ENCODE measurements at regions not wholly inside any gene's neighbourhood (a gene's known extent, or its start where the extent isn't known, plus 50 kb on each side); places are given as distances from the start of the nearest gene placed in this dataset.

DNA sequence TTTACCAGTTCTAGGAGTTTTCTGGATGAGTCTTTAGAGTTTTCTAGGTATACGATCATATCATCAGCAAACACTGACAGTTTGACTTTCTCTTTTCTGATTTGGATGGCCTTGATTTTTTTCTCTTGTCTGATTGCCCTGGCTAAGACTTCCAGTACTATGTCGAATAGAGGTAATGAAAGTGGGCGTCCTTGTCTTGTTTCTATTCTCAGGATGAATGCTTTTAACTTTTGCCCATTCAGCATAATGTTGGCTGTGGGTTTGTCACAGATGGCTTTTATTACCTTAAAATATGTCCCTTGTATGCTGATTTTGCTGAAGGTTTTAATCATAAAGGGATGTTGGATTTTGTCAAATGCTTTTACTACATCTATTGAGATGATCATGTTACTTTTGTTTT lies 223.2 kb upstream of the COBL start:
- no peak overlapping the region for H3K4me3 ChIP-seq (ENCODE audit: insufficient read depth, low read length, poor library complexity, severe bottlenecking)
- H4K20me1 ChIP-seq (ENCODE audit: low read depth, low read length), result no peaks in the 10 kb centered on the region
- no peaks in the 10 kb centered on the region for H3F3A ChIP-seq (ENCODE audit: insufficient read depth)
- H3K9me2 ChIP-seq (replicated peaks; ENCODE audit: insufficient read depth, low read length), result peaks cover 5% of the 10 kb centered on the region; the same call in 1 of the 2 replicates
- H3K36me3 ChIP-seq (ENCODE audit: low read length), result no peaks in the 10 kb centered on the region
- H3K79me2 ChIP-seq (ENCODE audit: insufficient read depth, low read length), result no peaks in the 10 kb centered on the region
- H3K27me3 ChIP-seq (ENCODE audit: low read length), result no peaks in the 10 kb centered on the region
- TF ChIP-seq EZH2phosphoT487 (conservative IDR thresholded peaks at IDR 0.05; ENCODE audit: low read length), result no peak
- no peak for TF ChIP-seq CTCF (IDR thresholded peaks at IDR 0.05; ENCODE audit: insufficient read depth, low read length, poor library complexity, severe bottlenecking)
- H3K9me3 ChIP-seq (ENCODE audit: insufficient read depth, low read length), result no peaks in the 10 kb centered on the region
- no peak overlapping the region for H3K9ac ChIP-seq (ENCODE audit: low read length)
- no peak overlapping the region for H2AFZ ChIP-seq (ENCODE audit: low read depth, low read length, severe bottlenecking)
- no peak overlapping the region for H3K4me2 ChIP-seq (ENCODE audit: low read depth, low read length, poor library complexity, severe bottlenecking)
- H3K27ac ChIP-seq (ENCODE audit: low read depth, low read length), result no peak overlapping the region

- Histone ChIP-seq H3K9ac (ENCODE audit: low read length) (no peak overlapping the region), H4K20me1 (ENCODE audit: low read depth, low read length) (no peaks in the 10 kb centered on the region), H3K4me2 (ENCODE audit: low read depth, low read length, poor library complexity, severe bottlenecking) (no peak overlapping the region)
Measured at GRCh38 chr7:51528172-51528571, 211.6 kb upstream of the COBL start.

DNA sequence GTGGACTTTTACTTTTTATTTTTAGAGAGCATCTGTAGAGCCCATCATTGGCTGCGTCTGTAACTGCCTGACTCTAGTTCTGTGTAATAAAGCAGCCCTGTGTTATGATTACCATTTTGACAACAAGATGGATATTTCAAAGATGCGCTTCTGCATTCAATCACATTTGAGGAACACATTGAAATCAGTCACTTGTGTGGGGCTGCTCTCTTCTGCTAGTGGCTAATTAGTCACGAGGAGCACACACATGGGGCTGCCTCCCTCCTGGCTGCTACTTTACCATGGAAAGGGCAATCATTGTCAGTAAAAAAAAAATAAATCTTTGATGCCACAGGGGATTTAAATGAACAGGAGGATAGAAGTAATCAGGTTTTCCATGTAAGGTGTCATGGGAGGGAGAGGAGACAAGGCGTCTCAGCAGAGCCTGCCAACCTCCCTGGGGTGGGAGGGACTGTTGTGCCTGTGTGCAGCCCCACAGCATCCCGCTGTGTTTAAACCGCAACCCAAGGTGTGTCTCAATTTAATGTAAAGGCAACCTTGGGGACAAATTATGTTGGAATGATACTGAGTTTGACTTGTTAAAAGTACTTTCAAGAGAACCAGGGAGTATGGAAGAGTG lies 205.2 kb upstream of the COBL start:
- H4K20me1 ChIP-seq (ENCODE audit: low read depth, low read length), result no peaks in the 10 kb centered on the region
- no peak overlapping the region for H3K4me2 ChIP-seq (ENCODE audit: low read depth, low read length, poor library complexity, severe bottlenecking)
- TF ChIP-seq EZH2phosphoT487 (conservative IDR thresholded peaks at IDR 0.05; ENCODE audit: low read length) (no peak), CTCF (IDR thresholded peaks at IDR 0.05; ENCODE audit: insufficient read depth, low read length, poor library complexity, severe bottlenecking) (no peak)
- no peaks in the 10 kb centered on the region for H3K9me3 ChIP-seq (ENCODE audit: insufficient read depth, low read length)
- H3K9ac ChIP-seq (ENCODE audit: low read length), result no peak overlapping the region
- H3K4me3 ChIP-seq (ENCODE audit: insufficient read depth, low read length, poor library complexity, severe bottlenecking), result no peak overlapping the region
- no peaks in the 10 kb centered on the region for H3K9me2 ChIP-seq (replicated peaks; ENCODE audit: insufficient read depth, low read length)
- H3F3A ChIP-seq (ENCODE audit: insufficient read depth), result no peaks in the 10 kb centered on the region
- no peak overlapping the region for H2AFZ ChIP-seq (ENCODE audit: low read depth, low read length, severe bottlenecking)
- H3K36me3 ChIP-seq (ENCODE audit: low read length), result no peaks in the 10 kb centered on the region
- H3K79me2 ChIP-seq (ENCODE audit: insufficient read depth, low read length), result no peaks in the 10 kb centered on the region
- H3K27ac ChIP-seq (ENCODE audit: low read depth, low read length), result no peak overlapping the region
- no peaks in the 10 kb centered on the region for H3K27me3 ChIP-seq (ENCODE audit: low read length)

More at GRCh38 chr7:51528172-51528571, 211.6 kb upstream of the COBL start:
- no peak for TF ChIP-seq CTCF (IDR thresholded peaks at IDR 0.05; ENCODE audit: insufficient read depth, low read length, poor library complexity, severe bottlenecking)
- no peak for TF ChIP-seq EZH2phosphoT487 (conservative IDR thresholded peaks at IDR 0.05; ENCODE audit: low read length)
- Histone ChIP-seq H3K9me2 (replicated peaks; ENCODE audit: insufficient read depth, low read length) (no peaks in the 10 kb centered on the region), H3F3A (ENCODE audit: insufficient read depth) (no peaks in the 10 kb centered on the region), H3K27ac (ENCODE audit: low read depth, low read length) (no peak overlapping the region), H3K4me3 (ENCODE audit: insufficient read depth, low read length, poor library complexity, severe bottlenecking) (no peak overlapping the region), H2AFZ (ENCODE audit: low read depth, low read length, severe bottlenecking) (no peak overlapping the region), H3K79me2 (ENCODE audit: insufficient read depth, low read length) (no peaks in the 10 kb centered on the region), H3K36me3 (ENCODE audit: low read length) (no peaks in the 10 kb centered on the region), H3K27me3 (ENCODE audit: low read length) (no peaks in the 10 kb centered on the region), H3K9me3 (ENCODE audit: insufficient read depth, low read length) (no peaks in the 10 kb centered on the region)
